Posterior cingulate gyrus (tissue), 11 donors: ENCODE measurements at regions not wholly inside any gene's neighbourhood (a gene's known extent, or its start where the extent isn't known, plus 50 kb on each side); places are given as distances from the start of the nearest gene placed in this dataset.
"Not testable (repeated sequence)": the region's sequence is repeated elsewhere in the genome, so short reads cannot be mapped to it uniquely, and the experiment has no call there.

Source experiments
- DNase-seq, 10 donors: peaks; one replicate each; pipeline versions ENCODE4 v3.0.0 to v3.0.0-alpha.2; 2020 to 2021; ENCODE audit warnings: mixed read lengths in 3 of 10
- intact Hi-C: fragments of 100-400 bp; cut with DNase I; formaldehyde crosslinking; loops from one replicate; pipeline ENCODE4 v1.15.1; 2023

GRCh38 chr4:183044924-183045640 is 54.0 kb upstream of the WWC2 start:
- intact Hi-C loops = not testable (repeated sequence)
- peak in 2 of 10 donors; percentile 67 to 79 for DNase-seq

GRCh38 chr4:183038436-183038835 is 60.6 kb upstream of the WWC2 start:
- intact Hi-C loops = no loop called here
- DNase-seq = no peak

GRCh38 chr4:183035726-183036415 is 63.2 kb upstream of the WWC2 start:
- no peak for DNase-seq
- intact Hi-C loops = no loop called here

GRCh38 chr4:183035256-183035655 is 63.8 kb upstream of the WWC2 start:
- intact Hi-C loops = no loop called here
- DNase-seq = no peak

- DNase-seq = no peak
- intact Hi-C loops = no loop called here
Observed at GRCh38 chr4:183030823-183031222, 68.2 kb upstream of the WWC2 start.

GRCh38 chr4:183030309-183030708 is 68.7 kb upstream of the WWC2 start:
- DNase-seq = no peak
- intact Hi-C loops = no loop called here

GRCh38 chr4:183029365-183029764 is 69.7 kb upstream of the WWC2 start:
- intact Hi-C loops = no loop called here
- DNase-seq = no peak

- no peak for DNase-seq
- intact Hi-C loops = no loop called here
Observed at GRCh38 chr4:183026701-183027100, 72.4 kb upstream of the WWC2 start.

GRCh38 chr4:183022617-183023016 is 76.4 kb upstream of the WWC2 start:
- intact Hi-C loops = no loop called here
- DNase-seq = no peak

GRCh38 chr4:183017962-183018361 is 81.1 kb upstream of the WWC2 start:
- intact Hi-C loops = no loop called here
- no peak for DNase-seq

GRCh38 chr4:183014361-183015084 is 84.5 kb upstream of the WWC2 start:
- intact Hi-C loops = no loop called here
- peak in 1 of 10 donors; percentile 8 for DNase-seq

GRCh38 chr4:183013730-183014002 is 85.4 kb upstream of the WWC2 start:
- no peak for DNase-seq
- intact Hi-C loops = no loop called here

- no peak for DNase-seq
- intact Hi-C loops = no loop called here
Observed at GRCh38 chr4:183012879-183013729, 86.0 kb upstream of the WWC2 start.

- DNase-seq = no peak
- intact Hi-C loops = no loop called here
Observed at GRCh38 chr4:183011213-183011907, 87.7 kb upstream of the WWC2 start.

GRCh38 chr4:183008492-183008891 is 90.6 kb upstream of the WWC2 start:
- no peak for DNase-seq

GRCh38 chr4:183004370-183004769 is 87.2 kb upstream of the DCTD start:
- DNase-seq, intact Hi-C loops: not testable (repeated sequence)

More at GRCh38 chr4:183008492-183008891, 90.6 kb upstream of the WWC2 start:
- intact Hi-C loops = no loop called here

GRCh38 chr4:182994171-182994570 is 77.0 kb upstream of the DCTD start:
- intact Hi-C loops = no loop called here
- no peak for DNase-seq

GRCh38 chr4:182978152-182978827 is 61.1 kb upstream of the DCTD start:
- no peak for DNase-seq
- intact Hi-C loops = no loop called here

GRCh38 chr4:182975806-182976205 is 58.6 kb upstream of the DCTD start:
- DNase-seq = no peak
- intact Hi-C loops = no loop called here

- intact Hi-C loops = no loop called here
- no peak for DNase-seq
Observed at GRCh38 chr4:182973941-182974340, 56.8 kb upstream of the DCTD start.
